ENCODE measurements at regions not wholly inside any gene's neighbourhood (a gene's known extent, or its start where the extent isn't known, plus 50 kb on each side); places are given as distances from the start of the nearest gene placed in this dataset.

- H3K4me1 ChIP-seq, result no peaks in the 10 kb centered on the region
- no peaks in the 10 kb centered on the region for H3K9me3 ChIP-seq
- WGBS (ENCODE audit: insufficient coverage, low coverage, low lambda C conversion rate, missing lambda C conversion rate), result 83% methylated on average over 1 of the region's 1 CpG
- intact Hi-C loops (cut with DNase I), result no loop called here
- DNase-seq, result no peak
- H3K36me3 ChIP-seq, result no peaks in the 10 kb centered on the region
- TF ChIP-seq POLR2A (IDR thresholded peaks at IDR 0.05), result no peak
- TF ChIP-seq CTCF (IDR thresholded peaks at IDR 0.05), result no peak
- H3K27ac ChIP-seq, result no peak overlapping the region
- H3K4me3 ChIP-seq, result no peak overlapping the region
- no peaks in the 10 kb centered on the region for H3K27me3 ChIP-seq
- ATAC-seq, result no peak
Measured at GRCh38 chr5:120907953-120908352, 443.9 kb downstream of the PRR16 start.

GRCh38 chr5:120910629-120911028, 446.5 kb downstream of the PRR16 start:
- no peak overlapping the region for H3K27ac ChIP-seq
- TF ChIP-seq POLR2A (IDR thresholded peaks at IDR 0.05) (no peak), CTCF (IDR thresholded peaks at IDR 0.05) (no peak)
- intact Hi-C loops (cut with DNase I), result no loop called here
- H3K9me3 ChIP-seq, result no peaks in the 10 kb centered on the region
- H3K27me3 ChIP-seq, result no peaks in the 10 kb centered on the region
- H3K4me1 ChIP-seq, result no peaks in the 10 kb centered on the region
- WGBS (ENCODE audit: insufficient coverage, low coverage, low lambda C conversion rate, missing lambda C conversion rate), result 27% methylated on average over 1 of the region's 1 CpG
- no peaks in the 10 kb centered on the region for H3K36me3 ChIP-seq
- no peak for DNase-seq
- no peak overlapping the region for H3K4me3 ChIP-seq
- no peak for ATAC-seq

GRCh38 chr5:120913396-120913795, 449.3 kb downstream of the PRR16 start:
- no peak overlapping the region for H3K4me3 ChIP-seq
- ATAC-seq, result no peak
- H3K9me3 ChIP-seq, result no peaks in the 10 kb centered on the region
- 58% methylated on average over 2 of the region's 2 CpGs for WGBS (ENCODE audit: insufficient coverage, low coverage, low lambda C conversion rate, missing lambda C conversion rate)
- no peak overlapping the region for H3K27ac ChIP-seq
- H3K36me3 ChIP-seq, result no peaks in the 10 kb centered on the region
- DNase-seq, result no peak
- H3K4me1 ChIP-seq, result no peaks in the 10 kb centered on the region
- TF ChIP-seq CTCF (IDR thresholded peaks at IDR 0.05), result no peak
- no peak for TF ChIP-seq POLR2A (IDR thresholded peaks at IDR 0.05)
- H3K27me3 ChIP-seq, result no peaks in the 10 kb centered on the region
- intact Hi-C loops (cut with DNase I), result no loop called here

GRCh38 chr5:120917214-120917758, 453.2 kb downstream of the PRR16 start:
- no peak overlapping the region for H3K4me3 ChIP-seq
- DNase-seq, result no peak
- no peaks in the 10 kb centered on the region for H3K9me3 ChIP-seq
- WGBS (ENCODE audit: insufficient coverage, low coverage, low lambda C conversion rate, missing lambda C conversion rate), result 43% methylated on average over 1 of the region's 1 CpG
- no peaks in the 10 kb centered on the region for H3K36me3 ChIP-seq
- H3K27ac ChIP-seq, result no peak overlapping the region
- TF ChIP-seq CTCF (IDR thresholded peaks at IDR 0.05) (no peak), POLR2A (IDR thresholded peaks at IDR 0.05) (no peak)
- intact Hi-C loops (cut with DNase I), result no loop called here
- H3K4me1 ChIP-seq, result no peaks in the 10 kb centered on the region
- H3K27me3 ChIP-seq, result no peaks in the 10 kb centered on the region
- no peak for ATAC-seq

GRCh38 chr5:120919017-120919416, 454.9 kb downstream of the PRR16 start:
- H3K27ac ChIP-seq, result no peak overlapping the region
- no peaks in the 10 kb centered on the region for H3K4me1 ChIP-seq
- ATAC-seq, result no peak
- no peaks in the 10 kb centered on the region for H3K27me3 ChIP-seq
- no peak for DNase-seq
- TF ChIP-seq POLR2A (IDR thresholded peaks at IDR 0.05) (no peak), CTCF (IDR thresholded peaks at IDR 0.05) (no peak)
- WGBS (ENCODE audit: insufficient coverage, low coverage, low lambda C conversion rate, missing lambda C conversion rate), result 93% methylated on average over 2 of the region's 2 CpGs
- H3K36me3 ChIP-seq, result no peaks in the 10 kb centered on the region
- intact Hi-C loops (cut with DNase I), result no loop called here
- no peak overlapping the region for H3K4me3 ChIP-seq
- no peaks in the 10 kb centered on the region for H3K9me3 ChIP-seq
